AG10803 (cell line): ENCODE measurements at regions not wholly inside any gene's neighbourhood (a gene's known extent, or its start where the extent isn't known, plus 50 kb on each side); places are given as distances from the start of the nearest gene placed in this dataset.
"Not testable (repeated sequence)": the region's sequence is repeated elsewhere in the genome, so short reads cannot be mapped to it uniquely, and the experiment has no call there.

Experiments used
- DNase-seq: peaks from one replicate; pipeline ENCODE4 v3.0.0; 2010; ENCODE audit warnings: low read depth
- H3K4me3 ChIP-seq: 2 replicates; pipeline ENCODE4 v1.5.1; 2011; ENCODE audit warnings: mild to moderate bottlenecking, low read length, control low read depth
- TF ChIP-seq, protein P1 (sequence below): conservative IDR thresholded peaks from 2 replicates; pipeline ENCODE4 v1.5.1; 2011; ENCODE audit warnings: mild to moderate bottlenecking, low read length, control low read depth, inconsistent platforms

GRCh38 chr5:112491257-112491656 is 72.2 kb upstream of the EPB41L4A start:
- no peak overlapping the region for H3K4me3 ChIP-seq
- DNase-seq, result peak; percentile 2
- TF ChIP-seq, protein P1, sequence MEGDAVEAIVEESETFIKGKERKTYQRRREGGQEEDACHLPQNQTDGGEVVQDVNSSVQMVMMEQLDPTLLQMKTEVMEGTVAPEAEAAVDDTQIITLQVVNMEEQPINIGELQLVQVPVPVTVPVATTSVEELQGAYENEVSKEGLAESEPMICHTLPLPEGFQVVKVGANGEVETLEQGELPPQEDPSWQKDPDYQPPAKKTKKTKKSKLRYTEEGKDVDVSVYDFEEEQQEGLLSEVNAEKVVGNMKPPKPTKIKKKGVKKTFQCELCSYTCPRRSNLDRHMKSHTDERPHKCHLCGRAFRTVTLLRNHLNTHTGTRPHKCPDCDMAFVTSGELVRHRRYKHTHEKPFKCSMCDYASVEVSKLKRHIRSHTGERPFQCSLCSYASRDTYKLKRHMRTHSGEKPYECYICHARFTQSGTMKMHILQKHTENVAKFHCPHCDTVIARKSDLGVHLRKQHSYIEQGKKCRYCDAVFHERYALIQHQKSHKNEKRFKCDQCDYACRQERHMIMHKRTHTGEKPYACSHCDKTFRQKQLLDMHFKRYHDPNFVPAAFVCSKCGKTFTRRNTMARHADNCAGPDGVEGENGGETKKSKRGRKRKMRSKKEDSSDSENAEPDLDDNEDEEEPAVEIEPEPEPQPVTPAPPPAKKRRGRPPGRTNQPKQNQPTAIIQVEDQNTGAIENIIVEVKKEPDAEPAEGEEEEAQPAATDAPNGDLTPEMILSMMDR, result peak; percentile 36; the same call in 1 of the 2 replicates

- peak; percentile 53 for DNase-seq
- TF ChIP-seq, protein P1, result peak; percentile 74
- no peak overlapping the region for H3K4me3 ChIP-seq
Observed at GRCh38 chr5:112492291-112492690, 73.2 kb upstream of the EPB41L4A start.

DNA sequence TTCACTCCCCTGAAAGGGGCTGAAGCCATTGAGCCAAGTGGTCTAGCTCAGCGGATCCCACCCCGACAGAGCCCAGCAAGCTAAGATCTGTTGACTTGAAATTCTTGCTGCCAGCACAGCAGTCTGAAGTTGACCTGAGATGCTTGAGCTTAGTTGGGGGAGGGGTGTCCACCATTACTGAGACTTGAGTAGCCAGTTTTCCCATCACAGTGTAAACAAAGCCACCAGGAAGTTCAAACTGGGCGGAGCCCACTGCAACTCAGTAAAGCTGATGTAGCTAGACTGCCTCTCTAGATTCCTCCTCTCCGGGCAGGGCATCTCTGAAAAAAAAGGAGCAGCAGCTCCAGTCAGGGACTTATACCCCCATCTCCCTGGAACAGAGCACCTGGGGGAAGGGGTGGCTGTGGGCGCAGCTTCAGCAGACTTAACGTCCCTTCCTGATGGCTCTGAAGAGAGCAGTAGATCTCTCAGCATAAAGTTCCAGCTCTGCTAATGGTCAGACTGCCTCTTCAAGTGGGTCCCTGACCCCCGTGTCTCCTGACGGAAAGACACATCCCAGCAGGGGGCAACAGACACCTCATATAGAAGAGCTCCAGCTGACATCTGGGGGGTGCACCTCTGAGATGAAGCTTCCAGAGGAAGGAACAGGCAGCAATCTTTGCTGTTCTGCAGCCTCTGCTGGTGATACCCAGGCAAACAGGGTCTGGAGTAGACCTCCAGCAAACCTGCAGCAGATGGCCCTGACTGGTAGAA is 84.8 kb upstream of the EPB41L4A start:
- not testable (repeated sequence) for DNase-seq, H3K4me3 ChIP-seq

DNA sequence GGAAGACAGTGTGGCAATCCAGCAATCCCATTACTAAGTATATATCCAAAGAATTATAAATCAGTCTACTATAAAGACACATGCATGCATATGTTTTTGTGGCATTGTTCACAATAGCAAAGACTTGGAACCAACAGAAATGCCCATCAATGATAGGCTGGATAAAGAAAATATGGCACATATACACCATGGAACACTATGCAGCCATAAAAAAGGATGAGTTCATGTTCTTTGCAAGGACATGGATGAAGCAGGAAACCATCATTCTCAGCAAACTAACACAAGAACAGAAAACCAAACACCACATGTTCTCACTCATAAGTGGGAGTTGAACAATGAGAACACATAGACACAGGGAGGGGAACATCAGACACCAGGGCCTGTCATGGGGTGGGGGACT is 90.0 kb upstream of the EPB41L4A start:
- not testable (repeated sequence) for DNase-seq

DNA sequence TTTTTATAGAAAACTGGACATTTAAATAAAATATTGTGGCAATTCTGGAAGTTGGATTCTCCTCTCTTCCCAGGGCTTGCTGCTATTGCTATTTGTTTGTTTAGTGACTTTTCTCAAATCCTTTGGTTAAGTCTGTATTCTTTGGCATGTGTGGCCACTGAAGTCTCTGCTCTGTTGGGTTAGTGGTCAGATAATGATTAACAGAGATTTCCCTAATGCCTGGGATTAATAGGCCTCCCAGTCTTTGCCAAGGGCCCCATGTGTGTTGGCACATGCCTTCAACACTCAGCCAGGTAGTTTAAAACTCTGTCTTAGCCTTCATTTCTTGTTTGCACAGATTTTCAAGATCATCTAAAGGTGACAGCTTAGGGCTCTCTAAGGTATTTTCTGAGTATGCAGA is 92.8 kb upstream of the EPB41L4A start:
- DNase-seq, result no peak
- H3K4me3 ChIP-seq, result no peak overlapping the region
- TF ChIP-seq, protein P1, result no peak

More for the DNA sequence above, 90.0 kb upstream of the EPB41L4A start:
- H3K4me3 ChIP-seq, result not testable (repeated sequence)

GRCh38 chr5:112512901-112513300 is 93.8 kb upstream of the EPB41L4A start:
- DNase-seq, result no peak
- TF ChIP-seq, protein P1, result no peak
- H3K4me3 ChIP-seq, result no peak overlapping the region

DNA sequence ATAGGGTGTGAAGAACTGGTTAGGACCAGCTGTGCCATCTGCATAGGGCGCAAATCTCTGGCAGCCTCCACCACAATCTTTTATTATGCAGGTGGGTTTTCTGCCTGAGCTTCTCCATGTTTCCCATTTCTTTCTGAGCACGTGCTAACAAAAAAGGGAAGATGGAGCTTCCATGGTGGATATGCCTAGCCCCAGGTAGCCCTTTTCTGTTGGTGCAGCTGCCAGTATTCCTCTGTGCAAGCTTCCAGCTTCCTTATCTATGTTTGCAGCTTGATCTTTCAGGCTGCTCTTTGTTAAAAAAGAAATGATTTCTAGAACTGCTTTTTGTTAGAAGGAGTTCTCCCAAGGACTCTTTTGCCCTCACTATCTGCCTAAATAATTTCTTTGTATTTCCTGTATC is 95.0 kb upstream of the EPB41L4A start:
- DNase-seq, result no peak
- TF ChIP-seq, protein P1, result no peak
- H3K4me3 ChIP-seq, result no peak overlapping the region

DNA sequence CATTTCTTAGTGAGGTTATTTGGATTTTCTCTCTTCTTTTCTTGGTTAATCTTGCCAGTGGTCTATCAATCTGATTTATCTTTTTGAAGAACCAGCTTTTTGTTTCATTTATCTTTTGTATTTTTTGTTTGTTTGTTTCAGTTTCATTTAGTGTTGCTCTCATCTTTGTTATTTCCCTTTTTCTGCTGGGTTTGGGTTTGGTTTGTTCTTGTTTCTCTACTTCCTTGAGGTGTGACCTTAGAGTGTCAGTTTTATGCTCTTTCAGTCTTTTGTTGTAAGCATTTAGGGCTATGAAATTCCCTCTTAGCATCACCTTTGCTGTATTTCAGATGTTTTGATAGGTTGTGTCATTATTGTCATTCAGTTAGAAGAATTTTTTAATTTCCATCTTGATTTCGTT is 101.4 kb upstream of the EPB41L4A start:
- not testable (repeated sequence) for DNase-seq

GRCh38 chr5:112522891-112523673 is 104.0 kb upstream of the EPB41L4A start:
- DNase-seq, result not testable (repeated sequence)

More for the DNA sequence above, 101.4 kb upstream of the EPB41L4A start:
- not testable (repeated sequence) for H3K4me3 ChIP-seq

GRCh38 chr5:112523674-112524263 is 104.7 kb upstream of the EPB41L4A start:
- not testable (repeated sequence) for H3K4me3 ChIP-seq, DNase-seq

More at GRCh38 chr5:112522891-112523673, 104.0 kb upstream of the EPB41L4A start:
- H3K4me3 ChIP-seq, result not testable (repeated sequence)
